ENCODE measurements at regions not wholly inside any gene's neighbourhood (a gene's known extent, or its start where the extent isn't known, plus 50 kb on each side); places are given as distances from the start of the nearest gene placed in this dataset.
"Not testable (repeated sequence)": the region's sequence is repeated elsewhere in the genome, so short reads cannot be mapped to it uniquely, and the experiment has no call there.

DNA sequence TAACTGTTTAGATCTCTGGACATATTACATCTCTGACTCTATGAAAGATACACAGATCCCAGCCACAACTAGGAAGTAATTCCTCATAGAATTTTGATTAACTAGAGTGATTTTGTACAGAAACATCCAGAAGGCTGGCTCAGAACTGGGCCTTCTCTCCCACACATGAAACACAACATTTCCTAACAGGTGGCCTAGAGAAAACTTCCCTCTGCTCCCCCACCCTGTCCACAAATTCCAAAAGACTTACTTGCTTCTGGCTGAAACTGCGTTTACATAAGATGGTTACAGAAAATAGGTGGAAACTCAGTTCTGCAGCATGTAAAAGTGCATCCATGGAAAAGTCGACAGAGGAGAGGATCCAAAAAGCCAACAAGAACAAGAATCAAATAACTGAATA, 132.9 kb downstream of the FZD1 start:
- WGBS, 4 donors, result 79 to 89% (median 87%) methylated on average over 2 of the region's 2 CpGs
- H3K9me3 ChIP-seq, result peaks cover 0 to 4% (median 0%) of the 10 kb centered on the region in 12 donors
- H3K36me3 ChIP-seq, result no peaks in the 10 kb centered on the region
- ATAC-seq (no peak), DNase-seq (no peak)
- H3K27ac ChIP-seq, result no peak overlapping the region
- no peak overlapping the region for H3K4me3 ChIP-seq
- no peaks in the 10 kb centered on the region for H3K4me1 ChIP-seq
- H3K27me3 ChIP-seq, result no peaks in the 10 kb centered on the region
- intact Hi-C loops (cut with DNase I), result no loop called here
- TF ChIP-seq, protein P1, sequence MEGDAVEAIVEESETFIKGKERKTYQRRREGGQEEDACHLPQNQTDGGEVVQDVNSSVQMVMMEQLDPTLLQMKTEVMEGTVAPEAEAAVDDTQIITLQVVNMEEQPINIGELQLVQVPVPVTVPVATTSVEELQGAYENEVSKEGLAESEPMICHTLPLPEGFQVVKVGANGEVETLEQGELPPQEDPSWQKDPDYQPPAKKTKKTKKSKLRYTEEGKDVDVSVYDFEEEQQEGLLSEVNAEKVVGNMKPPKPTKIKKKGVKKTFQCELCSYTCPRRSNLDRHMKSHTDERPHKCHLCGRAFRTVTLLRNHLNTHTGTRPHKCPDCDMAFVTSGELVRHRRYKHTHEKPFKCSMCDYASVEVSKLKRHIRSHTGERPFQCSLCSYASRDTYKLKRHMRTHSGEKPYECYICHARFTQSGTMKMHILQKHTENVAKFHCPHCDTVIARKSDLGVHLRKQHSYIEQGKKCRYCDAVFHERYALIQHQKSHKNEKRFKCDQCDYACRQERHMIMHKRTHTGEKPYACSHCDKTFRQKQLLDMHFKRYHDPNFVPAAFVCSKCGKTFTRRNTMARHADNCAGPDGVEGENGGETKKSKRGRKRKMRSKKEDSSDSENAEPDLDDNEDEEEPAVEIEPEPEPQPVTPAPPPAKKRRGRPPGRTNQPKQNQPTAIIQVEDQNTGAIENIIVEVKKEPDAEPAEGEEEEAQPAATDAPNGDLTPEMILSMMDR (IDR thresholded peaks at IDR 0.05), result no peak

DNA sequence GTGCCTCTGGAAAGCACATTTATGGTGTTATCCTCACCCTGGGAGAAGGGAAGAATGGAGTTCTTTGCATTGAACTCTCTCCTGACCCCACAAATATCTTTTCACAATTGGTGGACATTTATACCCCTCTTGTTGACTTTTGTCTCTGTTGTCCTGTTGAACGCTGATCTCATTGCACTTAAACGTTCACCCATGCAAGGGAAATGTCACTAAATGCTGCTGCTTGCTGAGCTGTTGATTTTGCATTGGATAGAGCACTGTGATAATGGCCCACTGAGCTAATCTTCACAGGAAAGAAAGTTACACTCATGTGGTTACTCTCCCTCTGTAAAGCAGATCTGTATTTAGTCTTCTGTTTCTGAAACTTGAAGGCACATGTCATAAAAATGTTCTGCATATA, 133.4 kb downstream of the FZD1 start:
- no peak overlapping the region for H3K27ac ChIP-seq
- DNase-seq, result no peak
- no peak for TF ChIP-seq POLR2A (IDR thresholded peaks at IDR 0.05)
- TF ChIP-seq, protein P1 (IDR thresholded peaks at IDR 0.05), result no peak
- H3K9me3 ChIP-seq, result peaks cover 0 to 5% (median 0%) of the 10 kb centered on the region in 12 donors
- ATAC-seq, result no peak
- 41 to 68% (median 52%) methylated on average over 2 of the region's 2 CpGs for WGBS, 4 donors
- H3K4me3 ChIP-seq, result no peak overlapping the region
- no peaks in the 10 kb centered on the region for H3K27me3 ChIP-seq
- intact Hi-C loops (cut with DNase I), result no loop called here
- H3K4me1 ChIP-seq, result no peaks in the 10 kb centered on the region
- no peaks in the 10 kb centered on the region for H3K36me3 ChIP-seq

DNA sequence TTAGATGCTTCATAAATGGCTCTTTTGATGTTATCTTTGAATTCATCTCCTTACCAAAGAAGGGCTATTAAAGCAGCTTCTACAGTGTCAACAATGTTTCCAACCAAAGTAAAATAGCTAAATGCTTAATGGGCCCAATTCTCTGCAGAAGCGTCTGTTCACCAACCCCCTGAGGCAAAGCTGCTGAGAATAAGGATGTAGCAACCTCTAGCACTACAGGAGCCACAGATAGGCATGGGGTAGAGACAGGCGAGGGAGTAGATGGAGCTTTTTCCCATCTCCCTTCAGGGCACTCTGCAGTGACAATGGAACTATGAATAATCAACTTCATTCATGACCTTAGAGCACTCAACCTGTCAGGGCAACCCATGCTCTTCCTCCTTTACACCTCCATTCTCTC, 134.1 kb downstream of the FZD1 start:
- H3K4me1 ChIP-seq, result no peaks in the 10 kb centered on the region
- ATAC-seq (no peak), DNase-seq (no peak)
- TF ChIP-seq POLR2A (IDR thresholded peaks at IDR 0.05), result no peak
- TF ChIP-seq, protein P1 (IDR thresholded peaks at IDR 0.05), result no peak
- no peaks in the 10 kb centered on the region for H3K36me3 ChIP-seq
- intact Hi-C loops (cut with DNase I), result no loop called here
- no peak overlapping the region for H3K27ac ChIP-seq
- peaks cover 0 to 10% (median 0%) of the 10 kb centered on the region in 12 donors for H3K9me3 ChIP-seq
- no peak overlapping the region for H3K4me3 ChIP-seq
- WGBS, 4 donors, result 91 to 97% (median 92%) methylated on average over 2 of the region's 2 CpGs
- no peaks in the 10 kb centered on the region for H3K27me3 ChIP-seq

DNA sequence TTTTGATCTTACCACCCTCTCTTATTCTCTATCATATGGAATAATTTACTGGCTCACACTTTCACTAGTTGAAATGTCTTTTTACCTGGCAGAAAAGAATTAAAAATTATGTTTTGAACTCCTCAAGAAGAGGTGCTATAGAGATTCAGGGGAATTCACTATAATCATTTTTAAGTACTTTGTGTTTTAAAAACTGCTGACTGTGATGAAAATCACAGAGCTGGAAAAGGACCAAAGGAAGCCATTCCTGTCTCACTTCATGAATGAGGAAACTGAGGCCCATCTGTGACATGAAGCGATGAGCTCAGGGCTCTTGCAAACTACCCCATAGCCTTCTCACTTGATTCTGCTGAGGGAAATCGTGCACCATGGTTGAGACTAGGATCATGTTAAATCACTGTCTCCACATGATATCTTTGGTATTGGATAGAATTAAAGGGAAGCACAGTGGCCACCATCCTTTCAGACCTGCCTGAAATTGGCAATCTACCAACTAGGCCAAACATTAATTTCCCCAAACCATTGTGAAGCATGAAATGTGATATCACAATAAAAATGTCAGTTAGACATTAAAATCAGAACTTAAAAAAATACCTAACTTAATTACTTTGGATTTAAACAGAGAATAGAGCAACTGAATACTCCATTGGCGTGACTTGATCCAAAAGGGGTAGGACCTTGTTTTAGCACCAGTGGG, 141.0 kb downstream of the FZD1 start:
- 95 to 97% (median 95%) methylated on average over 3 of the region's 3 CpGs for WGBS, 4 donors
- intact Hi-C loops (cut with DNase I), result no loop called here
- no peak for DNase-seq

DNA sequence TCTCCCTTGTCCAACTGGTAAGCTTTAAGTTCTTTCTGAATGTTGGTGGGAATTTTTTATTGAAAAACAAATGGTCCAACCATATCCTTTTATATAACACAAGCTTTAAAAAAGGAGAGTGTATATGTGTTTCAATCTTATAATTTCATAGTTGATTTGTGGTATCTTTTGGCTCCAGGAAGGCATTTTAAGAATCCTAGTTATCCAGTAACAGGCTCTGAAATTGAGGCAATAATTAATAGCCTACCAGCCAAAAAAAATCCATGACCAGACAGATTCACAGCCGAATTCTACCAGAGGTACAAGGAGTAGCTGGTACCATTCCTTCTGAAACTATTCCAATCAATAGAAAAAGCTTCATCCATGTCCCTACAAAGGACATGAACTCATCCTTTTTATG, 141.6 kb downstream of the FZD1 start:
- DNase-seq; H3K4me1 ChIP-seq; intact Hi-C loops (cut with DNase I); ATAC-seq; H3K4me3 ChIP-seq; H3K27ac ChIP-seq; H3K27me3 ChIP-seq; H3K36me3 ChIP-seq: not testable (repeated sequence)
- H3K9me3 ChIP-seq, result peaks cover 0 to 10% (median 0%) of the 10 kb centered on the region in 12 donors
- 92 to 98% (median 97%) methylated on average over 1 of the region's 1 CpG for WGBS, 4 donors

More for the DNA sequence above, 141.0 kb downstream of the FZD1 start:
- Histone ChIP-seq H3K4me1 (no peaks in the 10 kb centered on the region), H3K36me3 (no peaks in the 10 kb centered on the region), H3K27ac (no peak overlapping the region), H3K27me3 (no peaks in the 10 kb centered on the region), H3K4me3 (no peak overlapping the region), H3K9me3 (peaks cover 0 to 10% (median 0%) of the 10 kb centered on the region in 12 donors)
- ATAC-seq, result no peak
- TF ChIP-seq, protein P1 (IDR thresholded peaks at IDR 0.05), result no peak
- TF ChIP-seq POLR2A (IDR thresholded peaks at IDR 0.05), result no peak
